Vagina (tissue), 2 donors: ENCODE measurements at regions not wholly inside any gene's neighbourhood (a gene's known extent, or its start where the extent isn't known, plus 50 kb on each side); places are given as distances from the start of the nearest gene placed in this dataset.

Experiments used
- DNase-seq, 2 donors: peaks; one replicate each; pipeline ENCODE4 v3.0.0-alpha.2; 2017; ENCODE audit errors: extremely low spot score in 2 of 2
- H3K27ac ChIP-seq: fragments of 200-600 bp; sonication (generic); one replicate; pipeline ENCODE4 v1.5.1; 2019
- H3K27me3 ChIP-seq: fragments of 200-600 bp; sonication (generic); one replicate; pipeline ENCODE4 v1.5.1; 2019
- H3K36me3 ChIP-seq, 2 donors: fragments of 200-600 bp; sonication (generic); one replicate each; pipeline ENCODE4 v1.5.1; 2017 to 2019
- H3K4me1 ChIP-seq: fragments of 200-600 bp; sonication (generic); one replicate; pipeline ENCODE4 v1.5.1; 2019
- H3K4me3 ChIP-seq, 2 donors: fragments of 200-600 bp; sonication (generic); 1 replicate in 1 of 2; 2 replicates in 1 of 2; pipeline ENCODE4 v1.5.1; 2016 to 2019
- H3K9me3 ChIP-seq: fragments of 200-600 bp; sonication (generic); one replicate; pipeline ENCODE4 v1.5.1; 2019
- CTCF ChIP-seq, 3 experiments: fragments of 450-650 bp in 2 of 3; fragments of 200-600 bp in 1 of 3; sonication (generic) in 1 of 3; IDR thresholded peaks; one replicate each; pipeline ENCODE4 v1.5.1; 2017 to 2019; ENCODE audit warnings: antibody characterized with exemption in 3 of 3, mild to moderate bottlenecking in 2 of 3, moderate library complexity in 2 of 3
- POLR2A ChIP-seq, 2 donors: fragments of 450-650 bp; IDR thresholded peaks; one replicate each; pipeline ENCODE4 v1.6.1; 2017; ENCODE audit warnings: antibody characterized with exemption in 2 of 2, mild to moderate bottlenecking in 2 of 2, moderate library complexity in 2 of 2
- POLR2AphosphoS5 ChIP-seq, 2 donors: sonication (generic); formaldehyde crosslinking; IDR thresholded peaks; one replicate each; pipeline ENCODE4 v1.9.0; 2017; ENCODE audit warnings: antibody characterized with exemption in 2 of 2, mild to moderate bottlenecking in 2 of 2, low read depth in 1 of 2; ENCODE audit not compliant: insufficient read depth in 1 of 2
- intact Hi-C: fragments of 100-400 bp; cut with DNase I; formaldehyde crosslinking; loops from one replicate; pipeline ENCODE4 v1.15.1; 2023

DNA sequence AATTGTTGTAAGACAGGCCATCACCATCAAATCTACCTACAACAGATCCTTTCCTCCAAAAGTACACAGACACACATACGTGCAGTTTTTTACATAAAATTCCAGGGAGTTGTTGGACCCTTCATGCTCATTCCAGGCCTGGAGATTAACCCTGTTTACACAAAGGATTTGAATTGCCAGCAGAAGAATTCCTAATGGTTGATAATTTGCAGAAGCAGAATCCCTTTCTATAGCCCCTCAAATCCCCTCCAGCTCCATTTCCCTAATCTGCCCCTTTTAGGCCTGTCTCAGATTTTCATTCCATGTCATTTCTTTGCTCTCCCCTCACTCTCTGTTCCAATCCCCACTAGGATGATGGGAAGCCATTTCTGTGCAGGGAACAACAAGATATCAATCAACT is 102.9 kb upstream of the TOX3 start:
- H3K9me3 ChIP-seq, result no peaks in the 10 kb centered on the region
- no peaks in the 10 kb centered on the region for H3K4me1 ChIP-seq
- H3K27ac ChIP-seq, result no peak overlapping the region
- no peak for TF ChIP-seq CTCF (IDR thresholded peaks at IDR 0.05)
- TF ChIP-seq POLR2AphosphoS5 (IDR thresholded peaks at IDR 0.05; ENCODE audit: insufficient read depth in 1 of 2, low read depth in 1 of 2), result no peak
- no peak for TF ChIP-seq POLR2A (IDR thresholded peaks at IDR 0.05)
- no peaks in the 10 kb centered on the region for H3K27me3 ChIP-seq
- no peak for DNase-seq
- H3K36me3 ChIP-seq, result no peaks in the 10 kb centered on the region
- H3K4me3 ChIP-seq, result no peak overlapping the region
- intact Hi-C loops, result no loop called here

- Histone ChIP-seq H3K27me3 (no peaks in the 10 kb centered on the region), H3K4me1 (no peaks in the 10 kb centered on the region), H3K27ac (no peak overlapping the region), H3K36me3 (no peaks in the 10 kb centered on the region), H3K4me3 (no peak overlapping the region), H3K9me3 (no peaks in the 10 kb centered on the region)
- TF ChIP-seq POLR2A (IDR thresholded peaks at IDR 0.05) (no peak), CTCF (IDR thresholded peaks at IDR 0.05) (no peak), POLR2AphosphoS5 (IDR thresholded peaks at IDR 0.05; ENCODE audit: insufficient read depth in 1 of 2, low read depth in 1 of 2) (no peak)
- no peak for DNase-seq
- intact Hi-C loops, result no loop called here
These were observed 100.6 kb upstream of the TOX3 start for GRCh38 chr16:52647588-52647987.

DNA sequence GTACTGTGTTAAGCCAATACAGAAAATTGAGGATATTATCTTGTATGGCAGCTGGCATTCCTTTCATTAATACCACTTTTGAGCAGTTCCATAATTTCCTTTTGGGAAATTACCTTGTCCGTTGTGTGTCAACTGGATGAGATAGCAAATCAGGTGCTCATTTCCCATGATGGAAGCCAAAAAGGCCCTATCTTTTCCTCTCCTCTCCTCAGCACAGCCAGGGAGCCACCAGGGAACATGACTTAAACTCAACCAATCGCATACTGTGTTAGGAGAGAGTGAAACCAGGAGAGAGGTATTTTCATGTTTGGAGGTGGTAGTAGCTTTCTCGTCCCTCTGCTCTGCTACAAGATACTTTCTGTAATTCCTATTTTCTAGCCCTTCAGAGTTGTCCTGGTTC is 96.1 kb upstream of the TOX3 start:
- Histone ChIP-seq H3K36me3 (no peaks in the 10 kb centered on the region), H3K4me1 (no peaks in the 10 kb centered on the region), H3K27ac (no peak overlapping the region), H3K9me3 (no peaks in the 10 kb centered on the region), H3K4me3 (no peak overlapping the region), H3K27me3 (no peaks in the 10 kb centered on the region)
- intact Hi-C loops, result no loop called here
- TF ChIP-seq CTCF (IDR thresholded peaks at IDR 0.05), result no peak
- no peak for DNase-seq

DNA sequence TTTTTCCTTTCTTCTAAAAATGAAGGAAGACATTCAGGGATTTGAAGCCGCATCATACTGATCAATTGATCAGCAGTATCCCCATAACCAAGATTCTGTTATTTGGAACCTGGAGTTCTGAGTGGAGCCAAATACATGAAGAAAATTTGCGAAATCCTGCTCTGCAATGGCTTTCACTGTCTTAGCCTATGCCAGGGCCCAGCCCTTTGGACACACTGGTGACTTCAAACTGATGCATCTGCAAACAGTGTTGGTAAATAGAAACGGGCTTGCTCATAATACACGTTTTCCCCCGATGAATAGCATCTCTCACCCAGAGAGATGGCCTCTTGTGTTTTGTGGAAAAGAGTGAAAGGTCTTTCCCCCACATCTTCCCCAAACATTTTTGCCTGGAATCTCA is 87.6 kb upstream of the TOX3 start:
- Histone ChIP-seq H3K4me3 (no peak overlapping the region), H3K9me3 (no peaks in the 10 kb centered on the region), H3K27me3 (no peaks in the 10 kb centered on the region), H3K4me1 (no peaks in the 10 kb centered on the region), H3K36me3 (no peaks in the 10 kb centered on the region), H3K27ac (no peak overlapping the region)
- TF ChIP-seq CTCF (IDR thresholded peaks at IDR 0.05), result no peak
- TF ChIP-seq POLR2A (IDR thresholded peaks at IDR 0.05), result no peak
- no peak for TF ChIP-seq POLR2AphosphoS5 (IDR thresholded peaks at IDR 0.05; ENCODE audit: insufficient read depth in 1 of 2, low read depth in 1 of 2)
- DNase-seq, result no peak
- intact Hi-C loops, result no loop called here

GRCh38 chr16:52634104-52634503 is 87.2 kb upstream of the TOX3 start:
- no peak for TF ChIP-seq POLR2A (IDR thresholded peaks at IDR 0.05)
- no peak for TF ChIP-seq POLR2AphosphoS5 (IDR thresholded peaks at IDR 0.05; ENCODE audit: insufficient read depth in 1 of 2, low read depth in 1 of 2)
- no peak for TF ChIP-seq CTCF (IDR thresholded peaks at IDR 0.05)
- DNase-seq, result no peak
- no peaks in the 10 kb centered on the region for H3K9me3 ChIP-seq
- H3K4me1 ChIP-seq, result no peaks in the 10 kb centered on the region
- intact Hi-C loops, result no loop called here
- no peak overlapping the region for H3K27ac ChIP-seq
- H3K36me3 ChIP-seq, result no peaks in the 10 kb centered on the region
- H3K4me3 ChIP-seq, result no peak overlapping the region
- no peaks in the 10 kb centered on the region for H3K27me3 ChIP-seq
